ENCODE measurements at regions not wholly inside any gene's neighbourhood (a gene's known extent, or its start where the extent isn't known, plus 50 kb on each side); places are given as distances from the start of the nearest gene placed in this dataset.

DNA sequence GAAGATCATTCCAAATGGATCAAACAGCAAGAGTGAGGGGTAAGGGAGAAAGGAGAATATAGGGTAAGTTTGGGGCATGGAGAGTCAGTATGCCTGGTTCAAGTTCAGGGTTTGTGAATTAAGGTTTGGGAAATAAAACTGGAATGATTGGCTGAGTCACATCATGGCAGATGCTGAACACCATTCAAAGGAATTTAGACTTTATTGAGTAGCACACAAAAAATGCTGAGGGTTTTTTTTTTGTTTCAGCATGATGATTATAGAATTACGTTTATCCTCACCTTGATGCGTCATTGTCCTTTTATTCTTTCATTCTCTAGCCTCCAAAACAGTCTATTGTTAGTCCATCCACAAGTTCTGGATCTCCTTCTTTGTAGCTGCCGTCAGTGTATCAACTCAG, 220.0 kb upstream of the UMPS start:
- Histone ChIP-seq H2AFZ (no peak overlapping the region), H3K79me2 (ENCODE audit: low read depth) (no peaks in the 10 kb centered on the region), H3K9me2 (ENCODE audit: insufficient read depth) (no peaks in the 10 kb centered on the region), H3K27ac (no peak overlapping the region), H3K4me1 (replicated peaks; ENCODE audit: insufficient read depth) (no peaks in the 10 kb centered on the region), H3K4me3 (no peak overlapping the region), H3K27me3 (ENCODE audit: insufficient read depth, low read depth) (peaks cover 45% of the 10 kb centered on the region; the same call in 1 of the 2 replicates), H3K9me3 (ENCODE audit: insufficient read depth, low read depth) (no peaks in the 10 kb centered on the region), H3K4me2 (no peak overlapping the region), H3F3A (ENCODE audit: insufficient read depth, low read depth) (no peaks in the 10 kb centered on the region), H4K20me1 (ENCODE audit: insufficient read depth) (no peaks in the 10 kb centered on the region), H3K36me3 (ENCODE audit: low read depth) (no peaks in the 10 kb centered on the region)
- BruUV-seq (replicated peaks) = no TSS peak
- ChIA-PET CTCF (no interaction called here), POLR2A (ENCODE audit: unreplicated experiment) (interaction anchor here (0.8 kb wide), 1 partner anchor 250 kb away, joined by 3 read pairs; no protein-coding TSS in a partner anchor)
- TF ChIP-seq CTCF (conservative IDR thresholded peaks at IDR 0.05) = no peak
- no peak for TF ChIP-seq EZH2 (IDR thresholded peaks at IDR 0.05; ENCODE audit: low read depth)
- no peak for DNase-seq
- intact Hi-C loops (cut with micrococcal nuclease; ENCODE audit: unreplicated experiment) = no loop called here

DNA sequence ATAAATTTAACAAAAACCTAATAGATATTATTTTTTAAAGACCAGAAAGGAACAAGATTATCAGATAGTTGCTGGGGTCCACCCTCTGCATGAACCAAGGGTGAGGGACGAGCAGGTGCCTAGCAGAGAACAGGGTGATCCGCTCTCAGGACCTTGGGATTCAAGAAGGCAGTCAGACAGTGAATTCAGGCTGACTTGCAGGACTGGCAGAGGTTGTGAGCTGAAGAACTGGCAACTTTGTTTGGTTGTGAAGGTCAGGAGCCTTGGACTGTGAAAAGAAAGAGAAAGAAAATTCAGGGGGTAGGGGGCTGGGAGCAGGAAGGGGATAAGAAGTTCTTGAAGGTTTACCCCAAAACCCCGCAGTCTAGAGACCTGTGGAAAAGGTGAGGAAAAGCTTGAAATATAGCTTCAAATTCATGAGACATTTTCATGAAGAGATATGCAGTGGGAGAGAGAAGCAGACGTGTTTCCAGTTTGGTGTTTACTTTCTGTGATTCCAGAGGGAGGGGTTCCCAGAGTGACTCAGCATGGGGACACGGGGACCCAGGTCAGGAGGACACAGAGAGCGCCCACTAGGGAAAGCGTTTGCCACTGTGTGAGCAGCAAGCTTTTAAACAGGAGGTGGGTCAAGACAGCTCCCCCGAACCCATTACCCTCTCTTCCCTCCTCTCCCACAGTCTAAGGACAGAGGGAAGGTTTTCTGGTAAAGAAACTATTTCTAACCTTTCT, 217.2 kb upstream of the UMPS start:
- Histone ChIP-seq H4K20me1 (ENCODE audit: insufficient read depth) (no peaks in the 10 kb centered on the region), H3K9me2 (ENCODE audit: insufficient read depth) (no peaks in the 10 kb centered on the region), H3K27me3 (ENCODE audit: insufficient read depth, low read depth) (peaks cover 48% of the 10 kb centered on the region), H2AFZ (no peak overlapping the region), H3K79me2 (ENCODE audit: low read depth) (no peaks in the 10 kb centered on the region), H3K4me3 (no peak overlapping the region), H3K4me2 (no peak overlapping the region), H3K4me1 (replicated peaks; ENCODE audit: insufficient read depth) (no peaks in the 10 kb centered on the region), H3K27ac (no peak overlapping the region), H3K9me3 (ENCODE audit: insufficient read depth, low read depth) (no peaks in the 10 kb centered on the region), H3F3A (ENCODE audit: insufficient read depth, low read depth) (no peaks in the 10 kb centered on the region), H3K36me3 (ENCODE audit: low read depth) (no peaks in the 10 kb centered on the region)
- no peak for TF ChIP-seq EZH2 (IDR thresholded peaks at IDR 0.05; ENCODE audit: low read depth)
- TF ChIP-seq CTCF (conservative IDR thresholded peaks at IDR 0.05) = no peak
- no TSS peak for BruUV-seq (replicated peaks)
- intact Hi-C loops (cut with micrococcal nuclease; ENCODE audit: unreplicated experiment) = no loop called here
- CTCF ChIA-PET = no interaction called here
- POLR2A ChIA-PET (ENCODE audit: unreplicated experiment) = no interaction called here
- peak in 1 of 2 experiments; percentile 16 for DNase-seq

DNA sequence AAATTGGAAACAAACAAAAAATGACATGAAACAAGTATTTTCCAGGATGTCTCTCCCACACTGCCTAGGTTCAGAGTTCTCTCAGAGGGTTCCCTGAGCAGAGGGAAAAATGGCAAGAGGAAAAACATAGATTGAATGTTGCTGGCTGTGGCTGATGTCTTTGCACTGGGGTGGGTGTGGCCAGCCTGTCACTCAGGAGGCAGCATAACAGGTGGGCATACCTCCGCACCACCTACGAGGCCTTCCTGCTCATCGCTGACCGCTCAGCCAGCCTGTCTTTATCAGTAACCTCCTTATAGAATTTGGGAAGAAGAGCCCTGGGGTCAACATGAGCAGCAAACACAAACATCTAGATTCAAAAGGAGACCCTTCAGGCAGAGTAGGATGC, 216.6 kb upstream of the UMPS start:
- Histone ChIP-seq H2AFZ (no peak overlapping the region), H4K20me1 (ENCODE audit: insufficient read depth) (no peaks in the 10 kb centered on the region), H3K36me3 (ENCODE audit: low read depth) (no peaks in the 10 kb centered on the region), H3F3A (ENCODE audit: insufficient read depth, low read depth) (no peaks in the 10 kb centered on the region), H3K9me3 (ENCODE audit: insufficient read depth, low read depth) (no peaks in the 10 kb centered on the region), H3K9me2 (ENCODE audit: insufficient read depth) (no peaks in the 10 kb centered on the region), H3K4me3 (no peak overlapping the region), H3K4me2 (no peak overlapping the region), H3K79me2 (ENCODE audit: low read depth) (no peaks in the 10 kb centered on the region), H3K27me3 (ENCODE audit: insufficient read depth, low read depth) (peaks cover 53% of the 10 kb centered on the region), H3K27ac (no peak overlapping the region), H3K4me1 (replicated peaks; ENCODE audit: insufficient read depth) (no peaks in the 10 kb centered on the region)
- no peak for DNase-seq
- ChIA-PET CTCF (no interaction called here), POLR2A (ENCODE audit: unreplicated experiment) (no interaction called here)
- intact Hi-C loops (cut with micrococcal nuclease; ENCODE audit: unreplicated experiment) = no loop called here
- BruUV-seq (replicated peaks) = no TSS peak
- TF ChIP-seq EZH2 (IDR thresholded peaks at IDR 0.05; ENCODE audit: low read depth) (no peak), CTCF (conservative IDR thresholded peaks at IDR 0.05) (no peak)
